ENCODE measurements at regions not wholly inside any gene's neighbourhood (a gene's known extent, or its start where the extent isn't known, plus 50 kb on each side); places are given as distances from the start of the nearest gene placed in this dataset.

DNA sequence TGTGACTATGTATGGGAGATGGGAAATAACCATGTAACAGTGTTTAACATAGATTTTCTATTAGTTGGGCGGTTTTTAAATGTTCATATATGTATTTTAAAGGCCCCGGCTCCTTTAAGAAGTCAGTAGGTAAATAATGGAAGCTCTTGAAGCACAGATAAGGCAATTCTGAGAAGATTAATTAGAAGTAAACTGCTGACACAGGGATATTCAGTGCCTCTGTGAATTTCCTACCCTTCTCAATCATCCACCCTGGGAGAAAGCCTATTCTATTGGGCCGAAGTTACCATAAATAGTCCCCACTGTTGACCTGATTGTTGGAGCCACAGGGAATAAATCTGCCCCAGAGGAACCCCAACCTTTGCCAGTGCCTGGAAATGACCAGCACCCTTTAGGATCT is 56.8 kb upstream of the SIX3 start:
- no peak overlapping the region for H3K4me3 ChIP-seq (ENCODE audit: low read length)
- TF ChIP-seq, protein P1, sequence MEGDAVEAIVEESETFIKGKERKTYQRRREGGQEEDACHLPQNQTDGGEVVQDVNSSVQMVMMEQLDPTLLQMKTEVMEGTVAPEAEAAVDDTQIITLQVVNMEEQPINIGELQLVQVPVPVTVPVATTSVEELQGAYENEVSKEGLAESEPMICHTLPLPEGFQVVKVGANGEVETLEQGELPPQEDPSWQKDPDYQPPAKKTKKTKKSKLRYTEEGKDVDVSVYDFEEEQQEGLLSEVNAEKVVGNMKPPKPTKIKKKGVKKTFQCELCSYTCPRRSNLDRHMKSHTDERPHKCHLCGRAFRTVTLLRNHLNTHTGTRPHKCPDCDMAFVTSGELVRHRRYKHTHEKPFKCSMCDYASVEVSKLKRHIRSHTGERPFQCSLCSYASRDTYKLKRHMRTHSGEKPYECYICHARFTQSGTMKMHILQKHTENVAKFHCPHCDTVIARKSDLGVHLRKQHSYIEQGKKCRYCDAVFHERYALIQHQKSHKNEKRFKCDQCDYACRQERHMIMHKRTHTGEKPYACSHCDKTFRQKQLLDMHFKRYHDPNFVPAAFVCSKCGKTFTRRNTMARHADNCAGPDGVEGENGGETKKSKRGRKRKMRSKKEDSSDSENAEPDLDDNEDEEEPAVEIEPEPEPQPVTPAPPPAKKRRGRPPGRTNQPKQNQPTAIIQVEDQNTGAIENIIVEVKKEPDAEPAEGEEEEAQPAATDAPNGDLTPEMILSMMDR (conservative IDR thresholded peaks at IDR 0.05; ENCODE audit: low read depth, low read length): no peak
- DNase-seq (ENCODE audit: low read depth): no peak

DNA sequence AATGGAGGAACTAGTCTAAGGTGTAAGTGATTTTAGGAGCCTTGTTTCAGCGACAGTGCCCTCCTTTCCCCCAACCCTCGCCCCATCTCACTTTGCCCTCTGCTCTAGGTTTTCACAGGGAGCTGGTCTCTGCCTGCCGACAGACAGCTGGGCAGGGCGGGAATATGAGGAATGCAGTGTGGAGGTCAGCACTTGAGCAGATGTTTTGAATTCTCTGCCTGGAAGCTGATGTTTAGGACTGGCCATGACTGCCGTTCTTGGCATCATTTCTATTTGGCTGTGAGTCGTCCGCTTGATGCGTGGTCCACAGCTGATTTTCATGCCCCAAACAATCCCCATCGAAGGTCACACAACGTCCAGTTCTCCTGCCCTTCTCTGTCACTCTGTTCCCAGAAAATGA is 55.1 kb upstream of the SIX3 start:
- no peak for DNase-seq (ENCODE audit: low read depth)
- no peak overlapping the region for H3K4me3 ChIP-seq (ENCODE audit: low read length)
- TF ChIP-seq, protein P1 (conservative IDR thresholded peaks at IDR 0.05; ENCODE audit: low read depth, low read length): no peak

DNA sequence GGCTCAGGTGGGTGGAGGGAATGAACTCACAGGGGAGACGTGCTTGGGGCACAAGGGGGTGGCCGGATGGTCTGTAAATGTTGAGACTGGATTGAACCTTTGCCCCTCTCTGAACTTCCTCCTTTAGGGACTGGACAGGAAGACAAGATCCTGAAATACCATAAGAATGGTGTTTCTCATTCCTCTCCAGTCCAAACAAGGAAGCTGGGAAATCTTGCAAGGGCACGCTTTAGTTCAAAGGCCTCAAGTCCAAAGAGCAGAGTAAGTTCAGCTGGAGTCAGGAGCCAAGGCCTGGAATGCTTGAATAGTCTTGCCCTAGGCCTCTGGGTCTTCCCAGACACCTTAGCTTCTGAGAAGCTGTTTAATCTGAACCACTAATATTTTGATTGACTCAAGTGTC is 52.4 kb upstream of the SIX3 start:
- DNase-seq (ENCODE audit: low read depth): no peak
- TF ChIP-seq, protein P1 (conservative IDR thresholded peaks at IDR 0.05; ENCODE audit: low read depth, low read length): no peak
- H3K4me3 ChIP-seq (ENCODE audit: low read length): no peak overlapping the region

Data from retinal pigment epithelial cell (primary cell).